Small intestine (tissue), 7 donors: ENCODE measurements at regions not wholly inside any gene's neighbourhood (a gene's known extent, or its start where the extent isn't known, plus 50 kb on each side); places are given as distances from the start of the nearest gene placed in this dataset.
"Not testable (repeated sequence)": the region's sequence is repeated elsewhere in the genome, so short reads cannot be mapped to it uniquely, and the experiment has no call there.

Experiments used
- DNase-seq, 2 donors: peaks; one replicate each; pipeline versions ENCODE4 v3.0.0 to v3.0.0-alpha.2; 2013
- FAIRE-seq: peaks from 2 replicates; lab custom pipeline; 2012; peaks lifted over from hg19 to GRCh38; lab: Jason Lieb, UNC
- H3K27ac ChIP-seq, 3 donors: one replicate each; pipeline ENCODE4 v1.5.1; 2013; ENCODE audit warnings: low read length in 2 of 3, mild to moderate bottlenecking in 2 of 3, control low read depth in 1 of 3, inconsistent platforms in 1 of 3, low read depth in 1 of 3, moderate library complexity in 1 of 3
- H3K27me3 ChIP-seq, 3 donors: one replicate each; pipeline ENCODE4 v1.6.1; 2013; ENCODE audit warnings: low read length in 3 of 3, inconsistent platforms in 1 of 3; ENCODE audit not compliant: control insufficient read depth in 3 of 3, insufficient read depth in 3 of 3
- H3K36me3 ChIP-seq, 3 donors: one replicate each; pipeline ENCODE4 v1.6.1; 2013; ENCODE audit warnings: low read length in 3 of 3, inconsistent platforms in 1 of 3, low read depth in 1 of 3, mild to moderate bottlenecking in 1 of 3, moderate library complexity in 1 of 3; ENCODE audit not compliant: control insufficient read depth in 3 of 3, insufficient read depth in 2 of 3
- H3K4me1 ChIP-seq, 3 donors: one replicate each; pipeline ENCODE4 v1.6.1; 2013; ENCODE audit warnings: low read length in 2 of 3, inconsistent platforms in 1 of 3, low read depth in 1 of 3, mild to moderate bottlenecking in 1 of 3, moderate library complexity in 1 of 3; ENCODE audit not compliant: control insufficient read depth in 3 of 3, insufficient read depth in 2 of 3
- H3K4me3 ChIP-seq, 3 donors: one replicate each; pipeline ENCODE4 v1.5.1; 2013; ENCODE audit warnings: low read length in 3 of 3, control low read depth in 1 of 3, inconsistent platforms in 1 of 3, low read depth in 1 of 3, mild to moderate bottlenecking in 1 of 3, moderate library complexity in 1 of 3
- H3K9me3 ChIP-seq, 2 donors: one replicate each; pipeline ENCODE4 v1.6.1; 2013; ENCODE audit warnings: low read depth in 1 of 2, low read length in 1 of 2; ENCODE audit not compliant: control insufficient read depth in 2 of 2, insufficient read depth in 1 of 2
- WGBS, 3 donors: extraction: QIAGEN DNeasy Blood & Tissue Kit; methylation state at CpG; one replicate each; pipeline ENCODE4 v1.1.7; 2013; 5-methylcytosine and 5-hydroxymethylcytosine counted together
- donor health status: healthy with polysubstance abuse.
- donor health status: control.
- donor health status: control.
- donor health status: Bipolar disorder and iron deficiency.
- donor health status: healthy.

DNA sequence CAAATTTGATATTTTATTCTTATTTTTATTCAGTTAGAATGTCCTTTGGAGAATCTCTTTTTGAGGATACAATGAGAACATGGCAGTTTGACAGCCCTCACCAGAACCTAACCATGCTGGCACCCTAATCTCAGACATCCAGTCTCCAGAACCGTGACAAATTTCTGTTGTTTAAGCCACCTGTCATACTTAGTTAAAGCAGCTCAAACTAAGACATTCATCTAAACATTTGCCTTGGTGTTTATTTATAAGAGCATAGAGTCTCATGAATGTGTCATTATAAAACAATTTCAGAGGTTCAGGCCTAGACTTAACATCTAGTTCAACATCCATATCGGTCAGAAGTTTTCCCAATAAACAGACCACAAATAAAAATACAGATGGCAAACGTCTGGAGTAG lies 125.1 kb upstream of the FUNDC1 start:
- no peak overlapping the region for H3K4me3 ChIP-seq
- H3K9me3 ChIP-seq, result peaks cover 0 to 4% of the 10 kb centered on the region in 2 donors
- no peak overlapping the region for H3K27ac ChIP-seq
- WGBS, 3 donors, result 62 to 78% (median 69%) methylated on average over 3 of the region's 3 CpGs
- H3K36me3 ChIP-seq, result no peaks in the 10 kb centered on the region
- FAIRE-seq (no peak), DNase-seq (no peak)
- H3K27me3 ChIP-seq, result no peaks in the 10 kb centered on the region
- no peaks in the 10 kb centered on the region for H3K4me1 ChIP-seq

DNA sequence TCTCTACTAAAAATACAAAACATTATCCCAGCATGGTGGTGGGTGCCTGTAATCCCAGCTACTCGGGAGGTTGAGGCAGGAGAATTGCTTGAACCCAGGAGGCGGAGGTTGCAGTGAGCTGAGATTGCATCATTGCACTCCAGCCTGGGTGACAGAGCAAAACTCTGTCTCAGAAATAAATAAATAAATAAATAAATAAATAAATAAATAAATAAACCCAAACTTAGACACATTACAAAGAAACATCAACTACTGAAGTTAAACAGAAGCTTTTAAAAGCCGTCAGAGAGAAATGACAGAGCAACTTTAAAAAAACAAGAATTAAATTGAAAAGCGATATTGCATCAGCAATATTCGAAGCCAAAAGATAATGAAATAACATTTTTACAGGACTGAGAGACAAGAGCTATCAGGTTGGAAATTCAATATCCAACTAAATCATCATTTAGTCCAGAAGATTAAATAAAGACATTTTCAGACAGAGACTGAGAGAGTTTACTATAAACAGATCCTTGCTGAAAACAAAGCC lies 115.1 kb upstream of the FUNDC1 start:
- not testable (repeated sequence) for FAIRE-seq, DNase-seq, H3K4me1 ChIP-seq, H3K4me3 ChIP-seq, H3K27ac ChIP-seq, H3K36me3 ChIP-seq, H3K9me3 ChIP-seq, H3K27me3 ChIP-seq
- 82 to 93% (median 86%) methylated on average over 5 of the region's 5 CpGs for WGBS, 3 donors

DNA sequence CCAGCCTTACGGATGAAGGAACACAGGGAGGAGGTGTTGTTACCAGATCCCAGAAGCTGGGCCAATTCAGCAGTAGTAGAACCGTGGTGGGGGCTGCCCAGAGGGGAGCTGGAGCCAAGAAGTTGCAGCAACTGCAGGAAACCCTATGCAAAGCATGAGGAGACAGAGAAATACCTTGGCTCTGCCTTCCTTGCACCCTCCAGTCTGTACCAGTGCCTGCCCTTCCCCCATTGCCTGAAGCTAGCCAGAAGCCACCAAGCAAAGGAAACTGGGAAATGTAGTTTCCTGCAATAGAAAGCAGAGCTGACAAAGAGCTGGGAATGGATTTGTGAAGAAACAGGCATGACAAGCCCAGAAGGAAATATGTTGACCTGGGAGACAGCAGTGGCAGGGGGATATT lies 108.7 kb upstream of the FUNDC1 start:
- DNase-seq (peak in 1 of 2 donors; percentile 4), FAIRE-seq (no peak)
- Histone ChIP-seq H3K9me3 (no peaks in the 10 kb centered on the region), H3K4me1 (no peaks in the 10 kb centered on the region), H3K27ac (no peak overlapping the region), H3K4me3 (no peak overlapping the region), H3K36me3 (no peaks in the 10 kb centered on the region), H3K27me3 (no peaks in the 10 kb centered on the region)
- 24 to 44% (median 40%) methylated on average over 2 of the region's 2 CpGs for WGBS, 3 donors

DNA sequence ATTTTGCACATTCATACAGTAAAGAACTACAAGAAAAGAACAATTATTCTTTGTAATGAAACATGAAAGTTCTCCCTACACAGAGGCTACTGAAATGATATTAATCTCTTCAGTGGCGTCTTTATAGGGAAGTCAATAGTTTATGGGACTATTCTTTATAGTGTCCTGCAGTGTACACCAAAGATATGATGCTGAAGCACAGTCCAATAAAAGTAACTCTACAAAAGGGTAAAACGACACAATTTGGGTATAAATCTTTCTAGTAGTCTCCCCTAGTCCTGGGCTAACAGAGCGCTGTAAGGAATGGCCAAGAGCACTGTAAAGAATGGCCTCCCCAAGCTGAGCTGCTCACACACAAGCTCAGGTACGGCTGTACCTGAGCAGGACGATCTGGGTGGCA lies 101.1 kb upstream of the FUNDC1 start:
- no peak for FAIRE-seq
- WGBS, 3 donors, result 72 to 79% (median 73%) methylated on average over 5 of the region's 5 CpGs
- no peak overlapping the region for H3K27ac ChIP-seq

DNA sequence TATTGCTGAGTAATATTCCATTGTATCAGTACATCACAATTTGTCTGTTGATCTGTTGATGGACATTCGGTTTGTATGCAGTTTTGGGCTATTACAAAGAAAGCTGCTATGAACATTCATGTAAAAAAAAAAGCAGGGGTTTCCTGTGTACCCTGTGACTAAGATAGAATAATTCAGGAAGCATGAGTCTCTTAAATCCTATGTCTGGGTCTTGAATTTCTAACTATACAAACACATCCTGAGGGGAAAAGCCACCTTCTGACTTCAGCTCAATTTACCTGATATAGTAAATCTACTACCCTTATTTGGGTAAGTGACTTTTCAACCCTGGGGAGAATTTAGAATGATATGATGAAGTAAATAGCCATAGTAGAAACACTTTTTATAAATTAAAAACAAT lies 94.6 kb upstream of the FUNDC1 start:
- Histone ChIP-seq H3K4me1 (no peaks in the 10 kb centered on the region), H3K4me3 (no peak overlapping the region), H3K36me3 (no peaks in the 10 kb centered on the region), H3K27me3 (no peaks in the 10 kb centered on the region), H3K27ac (no peak overlapping the region), H3K9me3 (no peaks in the 10 kb centered on the region)
- no peak for FAIRE-seq
- no peak for DNase-seq
- WGBS, 3 donors, result 70 to 94% (median 83%) methylated on average over 1 of the region's 1 CpG

More for the DNA sequence above, 101.1 kb upstream of the FUNDC1 start:
- H3K4me3 ChIP-seq, result no peak overlapping the region
- H3K36me3 ChIP-seq, result no peaks in the 10 kb centered on the region
- H3K27me3 ChIP-seq, result no peaks in the 10 kb centered on the region
- H3K9me3 ChIP-seq, result no peaks in the 10 kb centered on the region
- no peaks in the 10 kb centered on the region for H3K4me1 ChIP-seq
- DNase-seq, result no peak

DNA sequence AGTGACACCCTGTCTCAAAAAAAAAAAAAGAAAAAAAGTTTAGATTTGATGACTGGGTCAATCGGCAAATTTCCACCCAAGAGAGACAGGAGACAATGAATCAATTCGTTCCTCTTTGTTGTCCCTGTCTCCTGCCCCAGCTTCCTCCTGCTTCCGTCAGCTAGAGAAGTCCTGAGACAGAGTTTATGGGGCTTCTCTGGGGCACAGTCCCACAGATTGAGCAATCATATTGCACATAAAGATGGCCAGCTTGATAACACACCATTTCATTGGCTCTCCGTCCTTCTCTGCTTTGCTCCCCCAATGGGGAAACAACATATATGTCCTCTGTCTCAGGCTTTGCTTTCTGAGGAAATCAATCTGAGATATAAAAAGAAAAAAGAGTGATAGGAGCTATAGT lies 78.4 kb upstream of the FUNDC1 start:
- Histone ChIP-seq H3K27me3 (no peaks in the 10 kb centered on the region), H3K4me1 (no peaks in the 10 kb centered on the region), H3K36me3 (no peaks in the 10 kb centered on the region), H3K4me3 (no peak overlapping the region), H3K9me3 (no peaks in the 10 kb centered on the region), H3K27ac (peak overlapping the region in 1 of 3 donors; percentile 50)
- no peak for FAIRE-seq
- peak; percentile 67 to 76 for DNase-seq
- 2 to 30% (median 14%) methylated on average over 4 of the region's 4 CpGs for WGBS, 3 donors

DNA sequence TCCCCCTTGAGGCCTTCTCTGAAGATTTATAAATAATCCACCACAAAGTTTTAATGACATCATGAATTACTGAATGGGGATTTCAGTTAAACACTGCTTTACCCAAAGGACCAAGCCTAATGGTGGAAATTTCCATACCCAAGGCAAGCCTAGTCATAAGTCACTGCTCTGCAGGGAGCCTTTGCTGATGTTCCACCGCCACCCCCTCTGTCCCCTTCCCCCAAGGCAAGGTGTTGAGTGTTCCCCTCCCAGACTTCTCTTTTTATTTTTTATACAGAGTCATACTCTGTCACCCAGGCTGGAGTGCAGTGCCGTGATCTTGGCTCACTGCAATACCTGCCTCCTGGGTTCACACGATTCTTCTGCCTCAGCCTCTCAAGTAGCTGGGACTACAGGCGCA lies 76.4 kb upstream of the FUNDC1 start:
- Histone ChIP-seq H3K36me3 (no peaks in the 10 kb centered on the region), H3K4me3 (no peak overlapping the region), H3K4me1 (no peaks in the 10 kb centered on the region), H3K27ac (no peak overlapping the region), H3K9me3 (no peaks in the 10 kb centered on the region), H3K27me3 (no peaks in the 10 kb centered on the region)
- no peak for FAIRE-seq
- DNase-seq, result no peak
- 65 to 89% (median 82%) methylated on average over 4 of the region's 4 CpGs for WGBS, 3 donors

DNA sequence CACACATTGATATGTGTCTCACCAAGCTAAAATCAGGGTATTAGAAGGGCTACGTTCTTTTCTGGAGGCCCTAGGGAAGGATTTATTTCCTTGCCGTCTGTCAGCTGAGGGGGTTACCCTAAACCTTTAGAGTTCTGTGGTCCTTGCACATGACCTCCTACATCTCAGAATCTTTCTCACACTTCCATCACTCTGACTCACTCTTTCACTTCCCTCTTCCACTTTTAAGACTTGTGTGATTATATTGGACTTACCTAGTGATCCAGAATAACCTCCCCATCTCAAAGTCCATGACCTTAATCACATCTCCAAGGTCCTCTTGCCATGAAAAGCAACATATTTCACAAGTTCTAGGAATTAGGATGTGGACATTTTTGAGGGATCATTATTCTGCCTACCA lies 53.6 kb upstream of the FUNDC1 start:
- Histone ChIP-seq H3K4me3 (no peak overlapping the region), H3K27me3 (no peaks in the 10 kb centered on the region), H3K36me3 (no peaks in the 10 kb centered on the region), H3K4me1 (no peaks in the 10 kb centered on the region), H3K9me3 (peaks cover 0 to 2% of the 10 kb centered on the region in 2 donors), H3K27ac (no peak overlapping the region)
- WGBS, 3 donors, result 72 to 95% (median 79%) methylated on average over 2 of the region's 2 CpGs
- no peak for FAIRE-seq
- no peak for DNase-seq
